Kidney (tissue), 13 donors: ENCODE measurements at regions not wholly inside any gene's neighbourhood (a gene's known extent, or its start where the extent isn't known, plus 50 kb on each side); places are given as distances from the start of the nearest gene placed in this dataset.

ENCODE experiments used
- DNase-seq, 5 donors: peaks; one replicate each; pipeline ENCODE4 v3.0.0-alpha.2; 2013 to 2020
- FAIRE-seq: peaks from 2 replicates; lab custom pipeline; 2012; peaks lifted over from hg19 to GRCh38; lab: Jason Lieb, UNC
- H3K27ac ChIP-seq, 2 donors: one replicate each; pipeline ENCODE4 v1.7.0; 2013; ENCODE audit warnings: low read depth in 2 of 2, low read length in 2 of 2, inconsistent platforms in 1 of 2
- H3K27me3 ChIP-seq: one replicate; pipeline ENCODE4 v1.7.1; 2013; ENCODE audit warnings: low read length, inconsistent platforms; ENCODE audit not compliant: control insufficient read depth, insufficient read depth
- H3K36me3 ChIP-seq, 3 donors: one replicate each; pipeline versions ENCODE4 v1.7.0 to v1.7.1; 2013; ENCODE audit warnings: low read length in 3 of 3, control low read depth in 1 of 3, inconsistent platforms in 1 of 3; ENCODE audit not compliant: insufficient read depth in 3 of 3, control insufficient read depth in 2 of 3
- H3K4me1 ChIP-seq, 3 donors: one replicate each; pipeline versions ENCODE4 v1.7.0 to v1.7.1; 2013; ENCODE audit warnings: low read length in 3 of 3, inconsistent platforms in 1 of 3, low read depth in 1 of 3; ENCODE audit not compliant: control insufficient read depth in 2 of 3, insufficient read depth in 2 of 3
- H3K4me3 ChIP-seq, 3 donors: one replicate each; pipeline versions ENCODE4 v1.7.0 to v1.8.1; 2013; ENCODE audit warnings: low read length in 3 of 3, control low read depth in 1 of 3, inconsistent platforms in 1 of 3
- H3K9ac ChIP-seq, 3 donors: one replicate each; pipeline versions ENCODE4 v1.7.0 to v1.7.1; 2013; ENCODE audit warnings: low read length in 3 of 3, control low read depth in 1 of 3, inconsistent platforms in 1 of 3
- H3K9me3 ChIP-seq, 3 donors: one replicate each; pipeline versions ENCODE4 v1.7.0 to v1.7.1; 2013; ENCODE audit warnings: low read length in 3 of 3, control low read depth in 1 of 3, inconsistent platforms in 1 of 3; ENCODE audit not compliant: control insufficient read depth in 2 of 3, insufficient read depth in 1 of 3
- intact Hi-C: fragments of 100-400 bp; cut with DNase I; formaldehyde crosslinking; loops from one replicate; pipeline ENCODE4 v1.11.1; 2022
- TF ChIP-seq, protein P1 (sequence below): IDR thresholded peaks from 3 replicates; pipeline ENCODE4 v1.5.1; 2012; ENCODE audit warnings: mild to moderate bottlenecking, moderate library complexity, borderline replicate concordance; ENCODE audit not compliant: insufficient read depth; ENCODE audit errors: extremely low read depth
- donor health status: control.
- donor health status: control.
- donor health status: control.
- donor health status: control.
- donor health status: control.
- donor health status: DM: yes; HTN: yes; CAD: no.
- donor health status: Normal renal cell carcinoma (clear cell type).

DNA sequence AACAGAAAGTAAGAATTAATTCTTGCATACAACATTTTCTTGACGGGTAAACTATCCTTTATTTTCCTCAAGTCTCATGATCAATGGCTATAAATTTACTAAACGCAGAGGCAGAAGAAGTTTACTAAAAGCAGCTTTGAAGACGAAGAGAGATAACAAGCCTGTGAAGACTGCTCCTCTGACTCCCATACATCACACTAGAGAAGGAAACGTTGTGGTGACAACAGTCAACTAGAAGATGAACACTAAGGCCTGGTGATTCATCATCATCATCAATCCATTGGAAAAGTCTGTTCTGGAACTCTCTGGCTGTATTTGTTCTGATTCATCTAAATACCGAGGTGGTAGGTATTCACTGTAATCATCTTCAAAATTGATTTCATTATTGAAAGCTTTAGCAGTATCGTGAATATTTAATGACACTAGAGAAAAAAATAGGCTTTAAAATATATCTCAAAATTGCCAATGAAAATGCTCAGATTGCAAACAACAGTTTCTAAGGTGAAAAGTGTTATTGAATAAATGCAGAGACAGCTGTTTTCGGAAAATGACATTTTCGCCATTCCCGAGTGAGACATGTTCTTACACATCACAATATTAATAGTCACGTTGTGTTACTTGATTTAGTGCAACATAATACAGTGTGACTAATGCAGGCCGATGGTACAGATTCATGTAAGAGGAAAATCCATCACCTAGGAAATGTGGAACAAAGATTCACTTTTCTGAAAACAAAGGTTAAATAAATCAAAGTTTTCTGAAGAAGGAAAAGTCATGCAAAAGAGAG, 260.5 kb downstream of the C12orf50 start:
- H3K9ac ChIP-seq: no peak overlapping the region
- no peaks in the 10 kb centered on the region for H3K4me1 ChIP-seq
- TF ChIP-seq, protein P1, sequence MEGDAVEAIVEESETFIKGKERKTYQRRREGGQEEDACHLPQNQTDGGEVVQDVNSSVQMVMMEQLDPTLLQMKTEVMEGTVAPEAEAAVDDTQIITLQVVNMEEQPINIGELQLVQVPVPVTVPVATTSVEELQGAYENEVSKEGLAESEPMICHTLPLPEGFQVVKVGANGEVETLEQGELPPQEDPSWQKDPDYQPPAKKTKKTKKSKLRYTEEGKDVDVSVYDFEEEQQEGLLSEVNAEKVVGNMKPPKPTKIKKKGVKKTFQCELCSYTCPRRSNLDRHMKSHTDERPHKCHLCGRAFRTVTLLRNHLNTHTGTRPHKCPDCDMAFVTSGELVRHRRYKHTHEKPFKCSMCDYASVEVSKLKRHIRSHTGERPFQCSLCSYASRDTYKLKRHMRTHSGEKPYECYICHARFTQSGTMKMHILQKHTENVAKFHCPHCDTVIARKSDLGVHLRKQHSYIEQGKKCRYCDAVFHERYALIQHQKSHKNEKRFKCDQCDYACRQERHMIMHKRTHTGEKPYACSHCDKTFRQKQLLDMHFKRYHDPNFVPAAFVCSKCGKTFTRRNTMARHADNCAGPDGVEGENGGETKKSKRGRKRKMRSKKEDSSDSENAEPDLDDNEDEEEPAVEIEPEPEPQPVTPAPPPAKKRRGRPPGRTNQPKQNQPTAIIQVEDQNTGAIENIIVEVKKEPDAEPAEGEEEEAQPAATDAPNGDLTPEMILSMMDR: no peak
- no peaks in the 10 kb centered on the region for H3K36me3 ChIP-seq
- no peaks in the 10 kb centered on the region for H3K27me3 ChIP-seq
- H3K27ac ChIP-seq: no peak overlapping the region
- H3K4me3 ChIP-seq: no peak overlapping the region
- FAIRE-seq (no peak), DNase-seq (no peak)
- intact Hi-C loops: no loop called here
- H3K9me3 ChIP-seq: no peaks in the 10 kb centered on the region

DNA sequence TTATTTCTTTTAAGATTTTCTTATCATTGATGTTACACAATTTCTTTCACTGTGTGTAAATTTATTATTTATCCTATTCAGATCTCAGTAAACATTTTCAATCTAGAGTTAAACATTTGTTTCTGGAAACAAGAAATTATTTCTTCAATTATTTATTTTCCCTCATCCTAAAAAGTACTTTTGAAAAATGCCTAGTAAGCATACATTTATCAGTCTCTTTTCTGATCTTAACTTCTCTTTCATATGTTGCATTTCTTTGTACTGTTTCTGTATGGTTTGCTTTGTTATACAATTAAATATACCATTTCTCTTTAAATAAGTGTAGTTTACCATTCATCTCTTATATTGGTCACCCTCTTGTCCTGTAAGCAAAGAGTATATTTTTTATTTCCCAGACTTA, 263.2 kb downstream of the C12orf50 start:
- TF ChIP-seq, protein P1: no peak
- FAIRE-seq (no peak), DNase-seq (no peak)
- H3K9ac ChIP-seq: no peak overlapping the region
- H3K36me3 ChIP-seq: no peaks in the 10 kb centered on the region
- intact Hi-C loops: no loop called here
- no peaks in the 10 kb centered on the region for H3K27me3 ChIP-seq
- no peak overlapping the region for H3K27ac ChIP-seq
- H3K4me1 ChIP-seq: no peaks in the 10 kb centered on the region
- H3K9me3 ChIP-seq: no peaks in the 10 kb centered on the region
- H3K4me3 ChIP-seq: no peak overlapping the region

DNA sequence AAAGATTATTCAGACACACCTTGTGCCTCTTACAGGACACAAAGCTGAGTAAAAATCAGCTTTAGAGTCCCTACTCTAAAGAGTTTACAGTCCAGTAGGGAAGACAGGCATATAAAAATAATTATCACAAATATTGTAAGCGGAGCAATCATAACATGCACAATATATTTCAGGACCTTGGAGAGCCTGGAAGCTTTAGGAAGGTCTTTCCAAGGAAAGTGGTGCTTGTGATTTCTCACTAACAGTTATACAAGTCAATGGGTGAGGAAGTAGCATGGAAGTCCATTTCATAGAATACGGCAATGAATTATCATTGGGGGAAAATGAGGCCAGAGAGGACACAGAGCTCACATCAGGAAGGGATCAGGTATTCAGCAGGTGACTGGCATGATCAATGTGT, 268.3 kb downstream of the C12orf50 start:
- no peak for FAIRE-seq

More for the DNA sequence above, 268.3 kb downstream of the C12orf50 start:
- TF ChIP-seq, protein P1: no peak
- H3K9ac ChIP-seq: no peak overlapping the region
- no peak overlapping the region for H3K4me3 ChIP-seq
- no peaks in the 10 kb centered on the region for H3K36me3 ChIP-seq
- no peak overlapping the region for H3K27ac ChIP-seq
- H3K27me3 ChIP-seq: no peaks in the 10 kb centered on the region
- intact Hi-C loops: no loop called here
- DNase-seq: no peak
- no peaks in the 10 kb centered on the region for H3K9me3 ChIP-seq
- no peaks in the 10 kb centered on the region for H3K4me1 ChIP-seq
